ENCODE measurements at regions not wholly inside any gene's neighbourhood (a gene's known extent, or its start where the extent isn't known, plus 50 kb on each side); places are given as distances from the start of the nearest gene placed in this dataset.
"Not testable (repeated sequence)": the region's sequence is repeated elsewhere in the genome, so short reads cannot be mapped to it uniquely, and the experiment has no call there.

DNA sequence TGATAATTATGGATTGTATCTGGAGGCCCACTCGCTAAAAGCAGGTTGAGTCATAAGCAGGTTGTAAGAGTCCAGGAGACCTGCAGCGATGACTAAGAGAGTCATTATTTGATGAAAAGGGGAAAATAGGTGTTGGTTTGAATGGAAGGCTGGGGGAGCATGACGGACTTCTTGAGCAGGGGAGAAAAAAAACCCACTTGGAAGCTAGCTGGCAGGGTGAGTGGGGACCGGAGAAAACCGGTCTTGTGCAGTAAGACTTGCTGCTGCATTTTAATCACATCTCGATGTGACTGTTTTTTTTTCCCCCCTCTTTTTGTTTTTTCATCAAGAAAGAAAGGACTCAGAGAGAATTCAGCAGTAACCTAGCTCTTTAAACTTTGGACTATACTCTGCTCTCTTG is 90.0 kb downstream of the IGSF1 start:
- peaks cover 8% of the 10 kb centered on the region for H3K27me3 Mint-ChIP-seq (ENCODE audit: low read depth, poor library complexity)
- H3K4me1 Mint-ChIP-seq = peaks cover 17% of the 10 kb centered on the region
- H3K27ac Mint-ChIP-seq = no peak overlapping the region
- no peak overlapping the region for H3K4me3 Mint-ChIP-seq
- H3K36me3 Mint-ChIP-seq (ENCODE audit: low read depth) = no peaks in the 10 kb centered on the region
- DNase-seq = no peak
- no peaks in the 10 kb centered on the region for H3K9me3 Mint-ChIP-seq
- TF ChIP-seq, protein P1, sequence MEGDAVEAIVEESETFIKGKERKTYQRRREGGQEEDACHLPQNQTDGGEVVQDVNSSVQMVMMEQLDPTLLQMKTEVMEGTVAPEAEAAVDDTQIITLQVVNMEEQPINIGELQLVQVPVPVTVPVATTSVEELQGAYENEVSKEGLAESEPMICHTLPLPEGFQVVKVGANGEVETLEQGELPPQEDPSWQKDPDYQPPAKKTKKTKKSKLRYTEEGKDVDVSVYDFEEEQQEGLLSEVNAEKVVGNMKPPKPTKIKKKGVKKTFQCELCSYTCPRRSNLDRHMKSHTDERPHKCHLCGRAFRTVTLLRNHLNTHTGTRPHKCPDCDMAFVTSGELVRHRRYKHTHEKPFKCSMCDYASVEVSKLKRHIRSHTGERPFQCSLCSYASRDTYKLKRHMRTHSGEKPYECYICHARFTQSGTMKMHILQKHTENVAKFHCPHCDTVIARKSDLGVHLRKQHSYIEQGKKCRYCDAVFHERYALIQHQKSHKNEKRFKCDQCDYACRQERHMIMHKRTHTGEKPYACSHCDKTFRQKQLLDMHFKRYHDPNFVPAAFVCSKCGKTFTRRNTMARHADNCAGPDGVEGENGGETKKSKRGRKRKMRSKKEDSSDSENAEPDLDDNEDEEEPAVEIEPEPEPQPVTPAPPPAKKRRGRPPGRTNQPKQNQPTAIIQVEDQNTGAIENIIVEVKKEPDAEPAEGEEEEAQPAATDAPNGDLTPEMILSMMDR (IDR thresholded peaks at IDR 0.05) = no peak

DNA sequence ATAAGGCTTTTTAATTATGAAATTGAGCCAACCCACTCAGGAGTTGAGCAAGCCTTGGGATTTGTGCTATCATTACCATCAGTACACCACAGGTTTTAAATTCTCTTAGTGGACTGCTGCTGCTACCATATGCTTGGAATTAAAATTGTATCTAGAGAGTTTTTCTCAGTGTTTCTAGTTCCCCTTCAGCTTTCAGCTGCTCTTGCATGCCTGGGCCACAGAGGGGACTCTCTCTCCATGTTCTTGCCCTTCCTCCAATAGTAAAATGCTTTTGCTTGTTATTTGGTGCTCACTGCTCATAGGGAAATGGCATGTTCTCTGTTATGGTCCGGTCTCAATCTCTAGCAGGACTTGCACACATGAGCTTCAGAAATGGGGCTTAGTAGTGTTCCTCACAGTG is 101.9 kb downstream of the IGSF1 start:
- Mint-ChIP-seq H3K9me3 (peaks cover 10% of the 10 kb centered on the region), H3K27ac (no peak overlapping the region), H3K27me3 (ENCODE audit: low read depth, poor library complexity) (peaks cover 4% of the 10 kb centered on the region), H3K36me3 (ENCODE audit: low read depth) (no peaks in the 10 kb centered on the region), H3K4me3 (no peak overlapping the region), H3K4me1 (no peaks in the 10 kb centered on the region)
- TF ChIP-seq, protein P1 (IDR thresholded peaks at IDR 0.05) = no peak
- no peak for DNase-seq

DNA sequence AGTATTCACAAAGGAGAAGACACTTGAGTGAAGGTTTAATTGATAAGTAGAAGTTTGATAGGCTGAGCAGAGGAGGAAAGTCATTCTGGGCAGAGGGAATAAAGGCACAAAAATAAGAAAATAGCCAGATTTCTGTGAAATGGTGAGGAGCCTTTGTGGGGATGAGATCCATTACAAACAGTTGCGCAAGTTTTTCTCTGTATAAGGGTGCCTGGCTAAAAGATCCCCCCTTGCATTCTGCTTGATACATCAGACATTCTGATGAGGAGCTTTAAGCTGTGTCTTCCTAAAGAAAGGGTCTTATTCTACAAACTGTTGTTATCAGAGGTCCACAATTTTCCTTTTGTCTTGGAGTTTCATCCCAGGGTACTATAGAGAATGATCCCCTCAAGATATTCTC is 112.0 kb downstream of the ARHGAP36 start:
- no peak overlapping the region for H3K4me3 Mint-ChIP-seq
- no peak for DNase-seq
- H3K27me3 Mint-ChIP-seq (ENCODE audit: low read depth, poor library complexity) = peaks cover 10% of the 10 kb centered on the region
- H3K36me3 Mint-ChIP-seq (ENCODE audit: low read depth) = no peaks in the 10 kb centered on the region
- H3K27ac Mint-ChIP-seq = no peak overlapping the region
- TF ChIP-seq, protein P1 (IDR thresholded peaks at IDR 0.05) = no peak
- H3K9me3 Mint-ChIP-seq = no peaks in the 10 kb centered on the region
- no peaks in the 10 kb centered on the region for H3K4me1 Mint-ChIP-seq

DNA sequence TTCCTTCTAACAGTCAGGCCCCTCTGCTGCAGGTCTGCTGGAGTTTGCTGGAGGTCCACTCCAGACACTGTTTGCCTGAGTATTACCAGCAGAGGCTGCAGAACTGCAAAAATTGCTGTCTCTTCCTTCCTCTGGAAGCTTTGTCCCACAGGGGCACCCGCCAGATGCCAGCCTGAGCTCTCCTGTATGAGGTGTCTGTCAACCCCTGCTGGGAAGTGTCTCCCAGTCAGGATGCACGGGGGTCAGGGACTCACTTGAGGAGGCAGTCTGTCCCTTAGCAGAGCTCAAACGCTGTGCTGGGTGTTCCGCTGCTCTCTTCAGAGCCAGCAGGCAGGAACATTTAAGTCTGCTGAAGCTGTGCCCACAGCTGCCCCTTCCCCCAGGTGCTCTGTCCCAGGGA is 105.5 kb downstream of the ARHGAP36 start:
- H3K27ac Mint-ChIP-seq, DNase-seq, H3K4me3 Mint-ChIP-seq, H3K4me1 Mint-ChIP-seq: not testable (repeated sequence)
- peaks cover 35% of the 10 kb centered on the region for H3K9me3 Mint-ChIP-seq
- H3K27me3 Mint-ChIP-seq (ENCODE audit: low read depth, poor library complexity) = peaks cover 16% of the 10 kb centered on the region
- H3K36me3 Mint-ChIP-seq (ENCODE audit: low read depth) = peaks cover 23% of the 10 kb centered on the region

DNA sequence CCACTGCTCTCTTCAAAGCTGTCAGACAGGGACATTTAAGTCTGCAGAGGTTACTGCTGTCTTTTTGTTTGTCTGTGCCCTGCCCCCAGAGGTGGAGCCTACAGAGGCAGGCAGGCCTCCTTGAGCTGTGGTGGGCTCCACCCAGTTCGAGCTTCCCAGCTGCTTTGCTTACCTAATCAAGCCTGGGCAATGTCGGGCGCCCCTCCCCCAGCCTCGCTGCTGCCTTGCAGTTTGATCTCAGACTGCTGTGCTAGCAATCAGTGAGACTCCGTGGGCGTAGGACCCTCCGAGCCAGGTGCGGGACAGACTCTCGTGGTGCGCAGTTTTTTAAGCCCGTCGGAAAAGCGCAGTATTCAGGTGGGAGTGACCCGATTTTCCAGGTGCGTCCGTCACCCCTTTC is 99.5 kb downstream of the ARHGAP36 start:
- peaks cover 19% of the 10 kb centered on the region for H3K36me3 Mint-ChIP-seq (ENCODE audit: low read depth)
- DNase-seq = peak; percentile 57
- H3K27me3 Mint-ChIP-seq (ENCODE audit: low read depth, poor library complexity) = peaks cover 21% of the 10 kb centered on the region
- H3K4me1 Mint-ChIP-seq, H3K27ac Mint-ChIP-seq: not testable (repeated sequence)
- H3K9me3 Mint-ChIP-seq = peaks cover 38% of the 10 kb centered on the region
- peak overlapping the region; percentile 73 for H3K4me3 Mint-ChIP-seq

DNA sequence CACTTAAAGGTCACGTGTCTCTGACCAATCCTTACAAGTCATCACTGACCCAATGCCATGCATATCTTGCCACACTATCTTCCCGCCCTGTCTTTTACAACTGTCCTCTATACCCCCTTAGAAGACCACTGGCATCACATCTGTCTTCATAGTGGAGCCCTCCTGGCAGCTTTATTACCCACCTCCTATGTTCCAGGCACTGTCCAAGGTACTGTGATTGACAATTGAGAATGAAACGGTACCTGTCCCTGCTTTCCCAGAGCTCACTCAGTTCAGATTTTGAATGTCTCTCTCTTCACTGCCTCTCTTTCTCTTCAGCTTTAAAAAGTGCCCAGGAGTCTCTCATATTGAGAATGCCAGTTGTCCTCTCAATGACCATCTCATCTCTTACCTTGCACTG is 88.6 kb downstream of the ARHGAP36 start:
- TF ChIP-seq, protein P1 (IDR thresholded peaks at IDR 0.05) = no peak
- peaks cover 5% of the 10 kb centered on the region for H3K9me3 Mint-ChIP-seq
- no peaks in the 10 kb centered on the region for H3K4me1 Mint-ChIP-seq
- no peaks in the 10 kb centered on the region for H3K36me3 Mint-ChIP-seq (ENCODE audit: low read depth)
- H3K27ac Mint-ChIP-seq = no peak overlapping the region
- H3K27me3 Mint-ChIP-seq (ENCODE audit: low read depth, poor library complexity) = peaks cover 14% of the 10 kb centered on the region
- no peak overlapping the region for H3K4me3 Mint-ChIP-seq
- DNase-seq = no peak
